WTC11 (cell line): ENCODE measurements at regions not wholly inside any gene's neighbourhood (a gene's known extent, or its start where the extent isn't known, plus 50 kb on each side); places are given as distances from the start of the nearest gene placed in this dataset.

Source experiments
- ATAC-seq: fragments of 200-7000 bp; cut with Tn5 transposase; 2 replicates; pipeline ENCODE4 v1.10.0; 2021; ENCODE audit warnings: mild to moderate bottlenecking, moderate library complexity
- CTCF ChIA-PET: fragments of 300-600 bp; sonication (Branson Sonifier 250); formaldehyde crosslinking; loops from one replicate; lab custom pipeline; 2021; ENCODE audit warnings: antibody characterized with exemption; lab: Charles Lee
- POLR2A ChIA-PET: fragments of 350-600 bp; sonication (Branson Sonifier 250); formaldehyde crosslinking; loops from one replicate; lab custom pipeline; 2021; ENCODE audit warnings: antibody characterized with exemption; lab: Charles Lee
- DNase-seq: peaks from one replicate; pipeline ENCODE4 v3.0.0; 2021; ENCODE audit warnings: low spot score
- H3K27ac Mint-ChIP-seq: 2 replicates; pipeline ENCODE4 v1.8.0; 2021; ENCODE audit warnings: mixed read lengths
- H3K27me3 Mint-ChIP-seq: 2 replicates; pipeline ENCODE4 v1.8.0; 2021; ENCODE audit warnings: low read depth, mild to moderate bottlenecking, moderate library complexity, mixed read lengths
- H3K36me3 Mint-ChIP-seq: 2 replicates; pipeline ENCODE4 v1.8.0; 2021; ENCODE audit warnings: mixed read lengths
- H3K4me1 Mint-ChIP-seq: 2 replicates; pipeline ENCODE4 v1.8.0; 2022; ENCODE audit warnings: mixed read lengths
- H3K4me3 Mint-ChIP-seq: 2 replicates; pipeline ENCODE4 v1.8.0; 2021; ENCODE audit warnings: mild to moderate bottlenecking, moderate library complexity, mixed read lengths
- H3K9me3 Mint-ChIP-seq: 2 replicates; pipeline ENCODE4 v1.8.0; 2021; ENCODE audit warnings: mixed read lengths
- EMX1 ChIP-seq: fragments of 250-450 bp; sonication (Bioruptor Pico); IDR thresholded peaks from 2 replicates; pipeline ENCODE4 v1.8.0; 2021; ENCODE audit warnings: mild to moderate bottlenecking
- ESRRA ChIP-seq: sonication (generic); formaldehyde crosslinking; IDR thresholded peaks from 2 replicates; pipeline ENCODE4 v1.8.1; 2022; ENCODE audit warnings: mild to moderate bottlenecking, missing genetic modification reagents, borderline replicate concordance
- ETV6 ChIP-seq: sonication (generic); formaldehyde crosslinking; IDR thresholded peaks from 2 replicates; pipeline ENCODE4 v1.8.1; 2022; ENCODE audit warnings: mild to moderate bottlenecking, missing genetic modification reagents
- FOXJ3 ChIP-seq: sonication (generic); formaldehyde crosslinking; IDR thresholded peaks from 2 replicates; pipeline ENCODE4 v1.9.0; 2021; ENCODE audit warnings: missing genetic modification reagents, mild to moderate bottlenecking, borderline replicate concordance
- HMGA2 ChIP-seq: fragments of 250-450 bp; sonication (Bioruptor Pico); IDR thresholded peaks from 2 replicates; pipeline ENCODE4 v1.4.0; 2021; ENCODE audit warnings: mild to moderate bottlenecking, moderate library complexity
- NFE2L1 ChIP-seq: sonication (generic); formaldehyde crosslinking; IDR thresholded peaks from 2 replicates; pipeline ENCODE4 v1.8.1; 2023; ENCODE audit warnings: missing genetic modification reagents
- NR2C2 ChIP-seq: sonication (generic); formaldehyde crosslinking; IDR thresholded peaks from 2 replicates; pipeline ENCODE4 v1.8.0; 2022; ENCODE audit warnings: mild to moderate bottlenecking, missing genetic modification reagents
- TP53 ChIP-seq: sonication (generic); formaldehyde crosslinking; IDR thresholded peaks from 2 replicates; pipeline ENCODE4 v1.8.1; 2023; ENCODE audit warnings: mild to moderate bottlenecking, missing genetic modification reagents
- ZBTB21 ChIP-seq: sonication (generic); formaldehyde crosslinking; IDR thresholded peaks from 2 replicates; pipeline ENCODE4 v1.8.1; 2023; ENCODE audit warnings: mild to moderate bottlenecking, missing genetic modification reagents, borderline replicate concordance
- ZNF121 ChIP-seq: sonication (generic); formaldehyde crosslinking; IDR thresholded peaks from 2 replicates; pipeline ENCODE4 v1.8.0; 2023; ENCODE audit warnings: missing genetic modification reagents
- ZNF219 ChIP-seq: sonication (generic); formaldehyde crosslinking; IDR thresholded peaks from 2 replicates; pipeline ENCODE4 v1.8.0; 2023; ENCODE audit warnings: missing genetic modification reagents, mild to moderate bottlenecking, borderline replicate concordance
- ZNF232 ChIP-seq: sonication (generic); formaldehyde crosslinking; IDR thresholded peaks from 2 replicates; pipeline ENCODE4 v1.8.0; 2022; ENCODE audit warnings: mild to moderate bottlenecking, missing genetic modification reagents
- ZNF423 ChIP-seq: fragments of 250-450 bp; sonication (Bioruptor Pico); IDR thresholded peaks from 2 replicates; pipeline ENCODE4 v2.1.2; 2022; ENCODE audit warnings: mild to moderate bottlenecking, moderate library complexity
- ZNF512 ChIP-seq: sonication (generic); formaldehyde crosslinking; IDR thresholded peaks from 2 replicates; pipeline ENCODE4 v1.8.1; 2022; ENCODE audit warnings: missing genetic modification reagents, borderline replicate concordance
- TF ChIP-seq, protein P1 (sequence below): sonication (generic); formaldehyde crosslinking; conservative IDR thresholded peaks from 2 replicates; pipeline ENCODE4 v1.8.1; 2023; ENCODE audit warnings: mild to moderate bottlenecking, low read depth, missing genetic modification reagents, moderate library complexity
- TF ChIP-seq, protein P2 (sequence below): fragments of 250-450 bp; sonication (Bioruptor Pico); IDR thresholded peaks from 2 replicates; pipeline ENCODE4 v1.9.0; 2021; ENCODE audit warnings: mild to moderate bottlenecking
- TF ChIP-seq, protein P3 (sequence below): sonication (generic); formaldehyde crosslinking; IDR thresholded peaks from 2 replicates; pipeline ENCODE4 v1.8.0; 2022; ENCODE audit warnings: mild to moderate bottlenecking, missing genetic modification reagents
- TF ChIP-seq, protein P4 (sequence below): sonication (generic); formaldehyde crosslinking; IDR thresholded peaks from 2 replicates; pipeline ENCODE4 v1.8.0; 2022; ENCODE audit warnings: mild to moderate bottlenecking, missing genetic modification reagents

- TF ChIP-seq, protein P1, sequence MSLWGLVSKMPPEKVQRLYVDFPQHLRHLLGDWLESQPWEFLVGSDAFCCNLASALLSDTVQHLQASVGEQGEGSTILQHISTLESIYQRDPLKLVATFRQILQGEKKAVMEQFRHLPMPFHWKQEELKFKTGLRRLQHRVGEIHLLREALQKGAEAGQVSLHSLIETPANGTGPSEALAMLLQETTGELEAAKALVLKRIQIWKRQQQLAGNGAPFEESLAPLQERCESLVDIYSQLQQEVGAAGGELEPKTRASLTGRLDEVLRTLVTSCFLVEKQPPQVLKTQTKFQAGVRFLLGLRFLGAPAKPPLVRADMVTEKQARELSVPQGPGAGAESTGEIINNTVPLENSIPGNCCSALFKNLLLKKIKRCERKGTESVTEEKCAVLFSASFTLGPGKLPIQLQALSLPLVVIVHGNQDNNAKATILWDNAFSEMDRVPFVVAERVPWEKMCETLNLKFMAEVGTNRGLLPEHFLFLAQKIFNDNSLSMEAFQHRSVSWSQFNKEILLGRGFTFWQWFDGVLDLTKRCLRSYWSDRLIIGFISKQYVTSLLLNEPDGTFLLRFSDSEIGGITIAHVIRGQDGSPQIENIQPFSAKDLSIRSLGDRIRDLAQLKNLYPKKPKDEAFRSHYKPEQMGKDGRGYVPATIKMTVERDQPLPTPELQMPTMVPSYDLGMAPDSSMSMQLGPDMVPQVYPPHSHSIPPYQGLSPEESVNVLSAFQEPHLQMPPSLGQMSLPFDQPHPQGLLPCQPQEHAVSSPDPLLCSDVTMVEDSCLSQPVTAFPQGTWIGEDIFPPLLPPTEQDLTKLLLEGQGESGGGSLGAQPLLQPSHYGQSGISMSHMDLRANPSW (CRISPR knock-in tag) = no peak
- no peak for TF ChIP-seq HMGA2
- TF ChIP-seq EMX1 = no peak
- TF ChIP-seq ZNF423 = no peak
- no peak for TF ChIP-seq FOXJ3 (CRISPR knock-in tag)
Observed at GRCh38 chr6:156398371-156398770, 378.8 kb upstream of the ARID1B start (continued).

DNA sequence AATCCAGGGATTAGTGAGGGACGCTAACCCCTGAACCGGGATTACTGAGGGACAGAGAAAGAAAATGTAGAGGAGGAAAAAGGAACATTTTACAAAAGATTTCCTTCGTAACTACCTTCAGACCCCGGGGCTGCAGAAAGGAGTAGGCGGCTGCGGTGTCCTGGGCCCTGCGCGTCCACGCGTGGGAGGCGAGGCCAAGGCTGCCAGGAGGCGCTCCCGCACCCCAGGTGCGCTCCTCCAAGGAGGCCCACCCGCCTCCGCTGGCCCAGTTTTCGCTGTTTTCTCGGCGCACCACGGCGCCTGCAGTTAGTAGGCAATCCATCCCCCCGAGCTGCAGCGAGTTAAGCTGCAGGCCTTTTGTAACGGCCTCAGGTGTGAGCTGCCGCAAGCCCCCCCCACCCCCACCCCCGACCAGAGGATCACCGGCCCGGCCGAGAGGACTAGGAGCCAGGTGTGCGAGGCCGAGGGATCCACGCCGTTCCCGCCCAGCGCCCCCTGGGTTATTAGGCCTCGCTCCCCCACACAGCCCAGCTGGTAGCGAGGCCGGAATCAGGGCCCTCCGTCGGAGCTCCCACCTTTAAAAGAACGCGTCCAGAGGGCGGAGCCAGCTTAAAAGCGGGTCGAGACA is 380.3 kb upstream of the ARID1B start:
- ATAC-seq (peak; percentile 77), DNase-seq (peak; percentile 47)
- Mint-ChIP-seq H3K36me3 (no peaks in the 10 kb centered on the region), H3K4me1 (peaks cover 40% of the 10 kb centered on the region), H3K27ac (no peak overlapping the region), H3K9me3 (no peaks in the 10 kb centered on the region), H3K4me3 (peak overlapping the region; percentile 62), H3K27me3 (peaks cover 12% of the 10 kb centered on the region)
- TF ChIP-seq, protein P2, sequence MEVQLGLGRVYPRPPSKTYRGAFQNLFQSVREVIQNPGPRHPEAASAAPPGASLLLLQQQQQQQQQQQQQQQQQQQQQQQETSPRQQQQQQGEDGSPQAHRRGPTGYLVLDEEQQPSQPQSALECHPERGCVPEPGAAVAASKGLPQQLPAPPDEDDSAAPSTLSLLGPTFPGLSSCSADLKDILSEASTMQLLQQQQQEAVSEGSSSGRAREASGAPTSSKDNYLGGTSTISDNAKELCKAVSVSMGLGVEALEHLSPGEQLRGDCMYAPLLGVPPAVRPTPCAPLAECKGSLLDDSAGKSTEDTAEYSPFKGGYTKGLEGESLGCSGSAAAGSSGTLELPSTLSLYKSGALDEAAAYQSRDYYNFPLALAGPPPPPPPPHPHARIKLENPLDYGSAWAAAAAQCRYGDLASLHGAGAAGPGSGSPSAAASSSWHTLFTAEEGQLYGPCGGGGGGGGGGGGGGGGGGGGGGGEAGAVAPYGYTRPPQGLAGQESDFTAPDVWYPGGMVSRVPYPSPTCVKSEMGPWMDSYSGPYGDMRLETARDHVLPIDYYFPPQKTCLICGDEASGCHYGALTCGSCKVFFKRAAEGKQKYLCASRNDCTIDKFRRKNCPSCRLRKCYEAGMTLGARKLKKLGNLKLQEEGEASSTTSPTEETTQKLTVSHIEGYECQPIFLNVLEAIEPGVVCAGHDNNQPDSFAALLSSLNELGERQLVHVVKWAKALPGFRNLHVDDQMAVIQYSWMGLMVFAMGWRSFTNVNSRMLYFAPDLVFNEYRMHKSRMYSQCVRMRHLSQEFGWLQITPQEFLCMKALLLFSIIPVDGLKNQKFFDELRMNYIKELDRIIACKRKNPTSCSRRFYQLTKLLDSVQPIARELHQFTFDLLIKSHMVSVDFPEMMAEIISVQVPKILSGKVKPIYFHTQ (CRISPR knock-in tag) = no peak
- TF ChIP-seq ZNF232 (CRISPR knock-in tag) (no peak), NR2C2 (no peak), TP53 (peak; percentile 46; the same call in 1 of the 2 replicates), ZNF512 (peak; percentile 45; the same call in 1 of the 2 replicates), ZNF121 (no peak)
- TF ChIP-seq, protein P3, sequence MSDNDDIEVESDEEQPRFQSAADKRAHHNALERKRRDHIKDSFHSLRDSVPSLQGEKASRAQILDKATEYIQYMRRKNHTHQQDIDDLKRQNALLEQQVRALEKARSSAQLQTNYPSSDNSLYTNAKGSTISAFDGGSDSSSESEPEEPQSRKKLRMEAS (CRISPR knock-in tag) = peak; percentile 44; the same call in 1 of the 2 replicates
- ChIA-PET CTCF (interaction anchor here (0.7 kb wide), 1 partner anchor 37 kb away, joined by 3 read pairs; no protein-coding TSS in a partner anchor), POLR2A (interaction anchor here (0.6 to 0.8 kb wide), 2 partner anchors 11 to 308 kb away, joined by 3 read pairs; no protein-coding TSS in a partner anchor)

GRCh38 chr6:156396068-156396771 is 381.0 kb upstream of the ARID1B start:
- ChIA-PET POLR2A (interaction anchor here (0.8 kb wide), 1 partner anchor 10 kb away, joined by 3 read pairs; no protein-coding TSS in a partner anchor), CTCF (no interaction called here)
- no peak for ATAC-seq
- Mint-ChIP-seq H3K9me3 (no peaks in the 10 kb centered on the region), H3K4me1 (peaks cover 47% of the 10 kb centered on the region), H3K27me3 (peaks cover 12% of the 10 kb centered on the region), H3K36me3 (no peaks in the 10 kb centered on the region), H3K27ac (no peak overlapping the region), H3K4me3 (peak overlapping the region; percentile 54)
- no peak for DNase-seq
- TF ChIP-seq, protein P4, sequence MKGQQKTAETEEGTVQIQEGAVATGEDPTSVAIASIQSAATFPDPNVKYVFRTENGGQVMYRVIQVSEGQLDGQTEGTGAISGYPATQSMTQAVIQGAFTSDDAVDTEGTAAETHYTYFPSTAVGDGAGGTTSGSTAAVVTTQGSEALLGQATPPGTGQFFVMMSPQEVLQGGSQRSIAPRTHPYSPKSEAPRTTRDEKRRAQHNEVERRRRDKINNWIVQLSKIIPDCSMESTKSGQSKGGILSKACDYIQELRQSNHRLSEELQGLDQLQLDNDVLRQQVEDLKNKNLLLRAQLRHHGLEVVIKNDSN (CRISPR knock-in tag) = no peak
- no peak for TF ChIP-seq ETV6 (CRISPR knock-in tag)
- TF ChIP-seq, protein P1 (CRISPR knock-in tag) = no peak
- no peak for TF ChIP-seq ZNF232 (CRISPR knock-in tag)
- TF ChIP-seq ZNF512 = no peak
- no peak for TF ChIP-seq ZBTB21 (CRISPR knock-in tag)
- no peak for TF ChIP-seq ESRRA (CRISPR knock-in tag)
- no peak for TF ChIP-seq NFE2L1 (CRISPR knock-in tag)
- no peak for TF ChIP-seq ZNF219 (CRISPR knock-in tag)
